ENCODE measurements at regions not wholly inside any gene's neighbourhood (a gene's known extent, or its start where the extent isn't known, plus 50 kb on each side); places are given as distances from the start of the nearest gene placed in this dataset.

GRCh38 chr12:88778064-88778463, 197.8 kb upstream of the KITLG start:
- FAIRE-seq (no peak), DNase-seq (ENCODE audit: insufficient read length) (no peak)
- TF ChIP-seq POLR2AphosphoS5 (IDR thresholded peaks at IDR 0.05; ENCODE audit: low read depth, low read length) (no peak), POLR2A (IDR thresholded peaks at IDR 0.05; ENCODE audit: low read depth, low read length) (no peak)

- no peak for FAIRE-seq
- DNase-seq (ENCODE audit: insufficient read length), result no peak
- TF ChIP-seq TAF1 (IDR thresholded peaks at IDR 0.05; ENCODE audit: borderline replicate concordance, low read depth, low read length) (no peak), POLR2AphosphoS5 (IDR thresholded peaks at IDR 0.05; ENCODE audit: low read depth, low read length) (no peak), POLR2A (IDR thresholded peaks at IDR 0.05; ENCODE audit: low read depth, low read length) (no peak)
These were observed 195.5 kb upstream of the KITLG start for GRCh38 chr12:88775742-88776151.

DNA sequence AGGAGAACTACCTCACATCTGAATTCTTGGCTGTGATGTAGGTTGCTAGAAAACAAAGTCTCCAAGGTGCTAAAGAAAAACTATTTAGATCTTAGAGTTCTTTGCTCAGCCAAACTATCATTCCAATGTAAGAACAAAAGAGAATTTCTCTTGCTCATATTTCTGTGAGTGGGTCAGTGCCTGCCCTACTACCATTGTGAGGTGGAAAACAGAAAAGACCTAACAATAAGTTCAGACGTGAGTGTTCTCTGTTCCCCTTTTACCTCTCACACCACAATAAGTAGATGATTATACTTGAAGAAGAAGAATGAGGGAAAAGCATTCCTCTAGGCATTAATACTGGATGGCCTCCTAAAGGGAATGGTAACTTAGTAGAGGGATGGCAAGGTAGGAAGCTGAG, 187.4 kb upstream of the KITLG start:
- DNase-seq (ENCODE audit: insufficient read length) (no peak), FAIRE-seq (no peak)
- no peak for TF ChIP-seq POLR2A (IDR thresholded peaks at IDR 0.05; ENCODE audit: low read depth, low read length)
- no peak for TF ChIP-seq TAF1 (IDR thresholded peaks at IDR 0.05; ENCODE audit: borderline replicate concordance, low read depth, low read length)
- TF ChIP-seq POLR2AphosphoS5 (IDR thresholded peaks at IDR 0.05; ENCODE audit: low read depth, low read length), result no peak

GRCh38 chr12:88764781-88765480, 184.7 kb upstream of the KITLG start:
- DNase-seq (ENCODE audit: insufficient read length) (no peak), FAIRE-seq (no peak)
- TF ChIP-seq TAF1 (IDR thresholded peaks at IDR 0.05; ENCODE audit: borderline replicate concordance, low read depth, low read length) (no peak), POLR2A (IDR thresholded peaks at IDR 0.05; ENCODE audit: low read depth, low read length) (no peak), POLR2AphosphoS5 (IDR thresholded peaks at IDR 0.05; ENCODE audit: low read depth, low read length) (no peak)

GRCh38 chr12:88763536-88764100, 183.3 kb upstream of the KITLG start:
- TF ChIP-seq POLR2AphosphoS5 (IDR thresholded peaks at IDR 0.05; ENCODE audit: low read depth, low read length), result no peak
- no peak for TF ChIP-seq POLR2A (IDR thresholded peaks at IDR 0.05; ENCODE audit: low read depth, low read length)
- no peak for TF ChIP-seq TAF1 (IDR thresholded peaks at IDR 0.05; ENCODE audit: borderline replicate concordance, low read depth, low read length)
- no peak for FAIRE-seq
- no peak for DNase-seq (ENCODE audit: insufficient read length)

- TF ChIP-seq POLR2A (IDR thresholded peaks at IDR 0.05; ENCODE audit: low read depth, low read length) (no peak), POLR2AphosphoS5 (IDR thresholded peaks at IDR 0.05; ENCODE audit: low read depth, low read length) (no peak), TAF1 (IDR thresholded peaks at IDR 0.05; ENCODE audit: borderline replicate concordance, low read depth, low read length) (no peak)
- no peak for FAIRE-seq
- no peak for DNase-seq (ENCODE audit: insufficient read length)
These were observed 177.9 kb upstream of the KITLG start for GRCh38 chr12:88758176-88758575.

DNA sequence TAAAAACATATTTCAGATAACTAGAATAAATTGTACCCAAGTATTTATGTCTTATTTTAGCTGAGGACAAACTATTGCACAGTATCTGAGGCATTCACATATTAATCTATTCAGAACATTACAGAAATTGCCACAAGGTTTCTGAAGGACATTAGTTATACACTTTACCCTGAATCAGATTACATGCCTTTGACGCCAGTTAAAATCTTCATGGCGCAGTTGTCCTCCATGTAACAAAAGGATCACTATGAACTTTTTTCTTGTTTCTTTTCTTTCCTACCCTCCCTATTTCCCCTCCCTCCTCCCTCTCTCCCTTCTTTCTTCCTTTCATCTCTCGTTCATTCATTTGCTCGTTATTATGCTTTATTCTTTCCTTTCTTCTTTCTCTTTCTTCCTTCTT, 176.6 kb upstream of the KITLG start:
- no peak for DNase-seq (ENCODE audit: insufficient read length)
- TF ChIP-seq POLR2A (IDR thresholded peaks at IDR 0.05; ENCODE audit: low read depth, low read length) (no peak), TAF1 (IDR thresholded peaks at IDR 0.05; ENCODE audit: borderline replicate concordance, low read depth, low read length) (no peak), POLR2AphosphoS5 (IDR thresholded peaks at IDR 0.05; ENCODE audit: low read depth, low read length) (no peak)
- no peak for FAIRE-seq

DNA sequence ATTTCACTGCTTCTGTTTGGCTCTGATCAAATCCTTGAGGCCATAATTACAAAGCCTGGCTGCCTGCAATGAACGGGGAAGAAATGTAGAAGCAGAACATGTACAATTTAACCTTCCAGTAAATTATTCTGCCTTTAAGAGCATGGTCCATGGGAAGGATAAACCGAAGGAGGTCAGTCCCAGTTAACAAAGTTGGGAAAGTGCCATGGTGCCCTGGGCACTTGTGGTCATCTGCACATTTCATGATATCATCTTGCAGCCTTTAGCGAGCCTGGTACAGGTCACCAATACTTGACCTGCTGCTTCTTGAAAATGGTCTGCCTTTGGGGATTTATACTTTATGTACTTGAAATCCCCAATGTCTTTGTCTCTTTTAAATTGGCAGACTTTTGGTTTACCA, 175.9 kb upstream of the KITLG start:
- FAIRE-seq, result no peak
- no peak for TF ChIP-seq POLR2A (IDR thresholded peaks at IDR 0.05; ENCODE audit: low read depth, low read length)
- no peak for DNase-seq (ENCODE audit: insufficient read length)

DNA sequence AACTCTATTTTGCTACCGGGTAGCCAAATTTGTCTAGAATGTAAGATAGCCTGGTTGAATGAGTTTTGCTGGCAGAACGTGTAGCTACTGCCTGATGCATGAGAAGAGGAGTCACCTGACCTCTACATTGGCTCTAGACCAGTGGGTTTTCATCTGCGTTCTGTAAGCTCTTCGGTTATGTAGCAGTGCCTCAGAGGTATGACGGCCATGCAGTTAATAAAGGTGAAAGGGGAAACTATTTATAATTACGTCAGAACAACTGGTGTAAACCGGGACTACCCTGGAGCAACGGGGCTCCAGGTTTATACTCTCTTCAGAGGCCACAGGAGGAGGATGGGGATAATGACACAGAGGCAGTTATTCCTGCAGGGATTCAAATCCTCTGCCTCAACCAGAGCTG, 173.4 kb upstream of the KITLG start:
- TF ChIP-seq POLR2AphosphoS5 (IDR thresholded peaks at IDR 0.05; ENCODE audit: low read depth, low read length) (no peak), TAF1 (IDR thresholded peaks at IDR 0.05; ENCODE audit: borderline replicate concordance, low read depth, low read length) (no peak), POLR2A (IDR thresholded peaks at IDR 0.05; ENCODE audit: low read depth, low read length) (no peak)
- FAIRE-seq, result no peak
- DNase-seq (ENCODE audit: insufficient read length), result no peak

DNA sequence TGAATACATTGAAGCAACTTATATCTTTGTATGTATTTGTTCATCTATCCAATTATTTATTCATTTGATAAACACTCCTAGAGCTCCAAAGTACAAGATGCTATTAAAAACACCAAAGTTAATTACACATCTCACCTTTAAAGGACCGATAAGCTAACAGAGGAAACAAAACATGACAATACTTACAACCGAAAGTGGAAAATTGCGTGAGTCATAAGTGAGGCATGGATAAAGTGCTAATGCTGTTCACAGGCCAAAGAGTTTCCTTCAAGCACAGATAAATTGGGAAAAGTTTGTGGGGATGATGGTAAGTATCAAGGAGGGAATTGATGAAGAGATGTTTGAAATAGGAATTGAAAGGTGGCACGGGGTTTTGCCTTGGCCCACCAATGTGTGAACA, 172.8 kb upstream of the KITLG start:
- FAIRE-seq, result no peak
- TF ChIP-seq POLR2A (IDR thresholded peaks at IDR 0.05; ENCODE audit: low read depth, low read length) (no peak), TAF1 (IDR thresholded peaks at IDR 0.05; ENCODE audit: borderline replicate concordance, low read depth, low read length) (no peak), POLR2AphosphoS5 (IDR thresholded peaks at IDR 0.05; ENCODE audit: low read depth, low read length) (no peak)
- DNase-seq (ENCODE audit: insufficient read length), result no peak

DNA sequence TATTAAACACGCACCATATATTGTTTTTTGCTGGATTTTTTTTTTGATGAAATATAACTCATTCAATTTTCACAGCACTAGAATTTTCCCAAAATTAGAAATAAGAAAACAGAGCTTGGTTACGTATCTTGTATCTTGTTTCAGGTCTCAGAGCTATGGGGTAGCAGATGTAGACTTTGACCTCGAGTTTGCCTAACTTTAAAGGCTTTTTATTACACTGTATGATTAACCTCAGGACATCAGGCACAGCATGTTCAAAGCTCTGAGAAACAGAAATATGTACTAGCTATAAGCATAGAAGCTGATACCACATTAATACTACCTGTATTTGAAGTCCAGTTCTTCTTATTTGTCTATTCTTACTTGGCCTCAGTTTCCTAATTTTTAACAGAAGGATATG, 171.9 kb upstream of the KITLG start:
- no peak for TF ChIP-seq POLR2AphosphoS5 (IDR thresholded peaks at IDR 0.05; ENCODE audit: low read depth, low read length)
- no peak for TF ChIP-seq POLR2A (IDR thresholded peaks at IDR 0.05; ENCODE audit: low read depth, low read length)
- no peak for TF ChIP-seq TAF1 (IDR thresholded peaks at IDR 0.05; ENCODE audit: borderline replicate concordance, low read depth, low read length)
- no peak for FAIRE-seq
- DNase-seq (ENCODE audit: insufficient read length), result no peak

- FAIRE-seq (no peak), DNase-seq (ENCODE audit: insufficient read length) (no peak)
- TF ChIP-seq POLR2AphosphoS5 (IDR thresholded peaks at IDR 0.05; ENCODE audit: low read depth, low read length), result no peak
- no peak for TF ChIP-seq POLR2A (IDR thresholded peaks at IDR 0.05; ENCODE audit: low read depth, low read length)
- TF ChIP-seq TAF1 (IDR thresholded peaks at IDR 0.05; ENCODE audit: borderline replicate concordance, low read depth, low read length), result no peak
These were observed 170.7 kb upstream of the KITLG start for GRCh38 chr12:88750867-88751543.

Data from GM12892 (cell line).